ENCODE measurements at regions not wholly inside any gene's neighbourhood (a gene's known extent, or its start where the extent isn't known, plus 50 kb on each side); places are given as distances from the start of the nearest gene placed in this dataset.

DNA sequence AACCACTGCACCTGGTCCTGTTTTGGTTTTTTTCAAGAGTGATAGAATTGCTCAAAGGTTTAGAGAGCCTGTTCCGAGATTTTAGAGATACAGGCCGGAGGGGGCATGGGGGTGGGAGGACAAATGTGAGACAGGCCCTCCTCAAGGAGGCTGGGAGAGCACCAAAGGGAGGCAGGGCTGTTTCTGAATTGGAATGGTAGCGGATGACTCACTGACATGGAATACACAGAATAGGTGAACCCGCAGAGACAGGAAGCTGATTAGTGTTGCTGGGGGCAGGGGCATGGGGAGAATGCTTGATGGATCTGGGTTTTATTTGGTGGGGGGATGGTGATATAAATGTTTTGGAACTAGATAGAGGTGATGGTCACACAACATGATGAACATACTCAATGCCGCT is 111.0 kb upstream of the MGAT5 start:
- no peaks in the 10 kb centered on the region; the same call in 2 of the 3 replicates for H3K9me3 Mint-ChIP-seq
- DNase-seq (ENCODE audit: low spot score) = peak; percentile 36
- no peaks in the 10 kb centered on the region for H3F3A ChIP-seq (replicated peaks; ENCODE audit: low read depth)
- H3K4me1 Mint-ChIP-seq = peaks cover 81% of the 10 kb centered on the region
- H4K20me1 ChIP-seq (replicated peaks; ENCODE audit: insufficient read depth) = peaks cover 5% of the 10 kb centered on the region; the same call in 1 of the 2 replicates
- no peaks in the 10 kb centered on the region for H3K9me2 ChIP-seq (ENCODE audit: insufficient read depth)
- H3K27me3 ChIP-seq (ENCODE audit: insufficient read depth) = no peaks in the 10 kb centered on the region
- H3K4me3 Mint-ChIP-seq = no peak overlapping the region; the same call in 2 of the 3 replicates
- TF ChIP-seq EZH2phosphoT487 (IDR thresholded peaks at IDR 0.05; ENCODE audit: unreplicated experiment) (no peak), ZNF331 (CRISPR knock-in tag; IDR thresholded peaks at IDR 0.05; ENCODE audit: low read depth) (no peak), ZNF114 (CRISPR knock-in tag; IDR thresholded peaks at IDR 0.05) (no peak), EZH2 (IDR thresholded peaks at IDR 0.05; ENCODE audit: low read depth, unreplicated experiment) (no peak)
- TF ChIP-seq, protein P1, sequence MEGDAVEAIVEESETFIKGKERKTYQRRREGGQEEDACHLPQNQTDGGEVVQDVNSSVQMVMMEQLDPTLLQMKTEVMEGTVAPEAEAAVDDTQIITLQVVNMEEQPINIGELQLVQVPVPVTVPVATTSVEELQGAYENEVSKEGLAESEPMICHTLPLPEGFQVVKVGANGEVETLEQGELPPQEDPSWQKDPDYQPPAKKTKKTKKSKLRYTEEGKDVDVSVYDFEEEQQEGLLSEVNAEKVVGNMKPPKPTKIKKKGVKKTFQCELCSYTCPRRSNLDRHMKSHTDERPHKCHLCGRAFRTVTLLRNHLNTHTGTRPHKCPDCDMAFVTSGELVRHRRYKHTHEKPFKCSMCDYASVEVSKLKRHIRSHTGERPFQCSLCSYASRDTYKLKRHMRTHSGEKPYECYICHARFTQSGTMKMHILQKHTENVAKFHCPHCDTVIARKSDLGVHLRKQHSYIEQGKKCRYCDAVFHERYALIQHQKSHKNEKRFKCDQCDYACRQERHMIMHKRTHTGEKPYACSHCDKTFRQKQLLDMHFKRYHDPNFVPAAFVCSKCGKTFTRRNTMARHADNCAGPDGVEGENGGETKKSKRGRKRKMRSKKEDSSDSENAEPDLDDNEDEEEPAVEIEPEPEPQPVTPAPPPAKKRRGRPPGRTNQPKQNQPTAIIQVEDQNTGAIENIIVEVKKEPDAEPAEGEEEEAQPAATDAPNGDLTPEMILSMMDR (conservative IDR thresholded peaks at IDR 0.05; ENCODE audit: low read depth in 2 of 2) = no peak
- TF ChIP-seq, protein P2, sequence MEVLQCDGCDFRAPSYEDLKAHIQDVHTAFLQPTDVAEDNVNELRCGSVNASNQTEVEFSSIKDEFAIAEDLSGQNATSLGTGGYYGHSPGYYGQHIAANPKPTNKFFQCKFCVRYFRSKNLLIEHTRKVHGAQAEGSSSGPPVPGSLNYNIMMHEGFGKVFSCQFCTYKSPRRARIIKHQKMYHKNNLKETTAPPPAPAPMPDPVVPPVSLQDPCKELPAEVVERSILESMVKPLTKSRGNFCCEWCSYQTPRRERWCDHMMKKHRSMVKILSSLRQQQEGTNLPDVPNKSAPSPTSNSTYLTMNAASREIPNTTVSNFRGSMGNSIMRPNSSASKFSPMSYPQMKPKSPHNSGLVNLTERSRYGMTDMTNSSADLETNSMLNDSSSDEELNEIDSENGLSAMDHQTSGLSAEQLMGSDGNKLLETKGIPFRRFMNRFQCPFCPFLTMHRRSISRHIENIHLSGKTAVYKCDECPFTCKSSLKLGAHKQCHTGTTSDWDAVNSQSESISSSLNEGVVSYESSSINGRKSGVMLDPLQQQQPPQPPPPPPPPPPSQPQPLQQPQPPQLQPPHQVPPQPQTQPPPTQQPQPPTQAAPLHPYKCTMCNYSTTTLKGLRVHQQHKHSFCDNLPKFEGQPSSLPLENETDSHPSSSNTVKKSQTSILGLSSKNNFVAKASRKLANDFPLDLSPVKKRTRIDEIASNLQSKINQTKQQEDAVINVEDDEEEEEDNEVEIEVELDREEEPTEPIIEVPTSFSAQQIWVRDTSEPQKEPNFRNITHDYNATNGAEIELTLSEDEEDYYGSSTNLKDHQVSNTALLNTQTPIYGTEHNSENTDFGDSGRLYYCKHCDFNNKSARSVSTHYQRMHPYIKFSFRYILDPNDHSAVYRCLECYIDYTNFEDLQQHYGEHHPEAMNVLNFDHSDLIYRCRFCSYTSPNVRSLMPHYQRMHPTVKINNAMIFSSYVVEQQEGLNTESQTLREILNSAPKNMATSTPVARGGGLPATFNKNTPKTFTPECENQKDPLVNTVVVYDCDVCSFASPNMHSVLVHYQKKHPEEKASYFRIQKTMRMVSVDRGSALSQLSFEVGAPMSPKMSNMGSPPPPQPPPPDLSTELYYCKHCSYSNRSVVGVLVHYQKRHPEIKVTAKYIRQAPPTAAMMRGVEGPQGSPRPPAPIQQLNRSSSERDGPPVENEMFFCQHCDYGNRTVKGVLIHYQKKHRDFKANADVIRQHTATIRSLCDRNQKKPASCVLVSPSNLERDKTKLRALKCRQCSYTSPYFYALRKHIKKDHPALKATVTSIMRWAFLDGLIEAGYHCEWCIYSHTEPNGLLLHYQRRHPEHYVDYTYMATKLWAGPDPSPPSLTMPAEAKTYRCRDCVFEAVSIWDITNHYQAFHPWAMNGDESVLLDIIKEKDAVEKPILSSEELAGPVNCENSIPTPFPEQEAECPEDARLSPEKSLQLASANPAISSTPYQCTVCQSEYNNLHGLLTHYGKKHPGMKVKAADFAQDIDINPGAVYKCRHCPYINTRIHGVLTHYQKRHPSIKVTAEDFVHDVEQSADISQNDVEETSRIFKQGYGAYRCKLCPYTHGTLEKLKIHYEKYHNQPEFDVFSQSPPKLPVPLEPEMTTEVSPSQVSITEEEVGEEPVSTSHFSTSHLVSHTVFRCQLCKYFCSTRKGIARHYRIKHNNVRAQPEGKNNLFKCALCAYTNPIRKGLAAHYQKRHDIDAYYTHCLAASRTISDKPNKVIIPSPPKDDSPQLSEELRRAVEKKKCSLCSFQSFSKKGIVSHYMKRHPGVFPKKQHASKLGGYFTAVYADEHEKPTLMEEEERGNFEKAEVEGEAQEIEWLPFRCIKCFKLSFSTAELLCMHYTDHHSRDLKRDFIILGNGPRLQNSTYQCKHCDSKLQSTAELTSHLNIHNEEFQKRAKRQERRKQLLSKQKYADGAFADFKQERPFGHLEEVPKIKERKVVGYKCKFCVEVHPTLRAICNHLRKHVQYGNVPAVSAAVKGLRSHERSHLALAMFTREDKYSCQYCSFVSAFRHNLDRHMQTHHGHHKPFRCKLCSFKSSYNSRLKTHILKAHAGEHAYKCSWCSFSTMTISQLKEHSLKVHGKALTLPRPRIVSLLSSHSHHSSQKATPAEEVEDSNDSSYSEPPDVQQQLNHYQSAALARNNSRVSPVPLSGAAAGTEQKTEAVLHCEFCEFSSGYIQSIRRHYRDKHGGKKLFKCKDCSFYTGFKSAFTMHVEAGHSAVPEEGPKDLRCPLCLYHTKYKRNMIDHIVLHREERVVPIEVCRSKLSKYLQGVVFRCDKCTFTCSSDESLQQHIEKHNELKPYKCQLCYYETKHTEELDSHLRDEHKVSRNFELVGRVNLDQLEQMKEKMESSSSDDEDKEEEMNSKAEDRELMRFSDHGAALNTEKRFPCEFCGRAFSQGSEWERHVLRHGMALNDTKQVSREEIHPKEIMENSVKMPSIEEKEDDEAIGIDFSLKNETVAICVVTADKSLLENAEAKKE (CRISPR knock-in tag; IDR thresholded peaks at IDR 0.05) = no peak
- H3K36me3 ChIP-seq (ENCODE audit: insufficient read depth) = no peaks in the 10 kb centered on the region
- H3K27ac ChIP-seq (ENCODE audit: low read depth) = 0 out of 2 replicates have a peak overlapping the region, but pooled peaks have one; percentile 32
- peaks cover 45% of the 10 kb centered on the region for H3K4me1 ChIP-seq (ENCODE audit: insufficient read depth)
- peak overlapping the region; percentile 73 for H3K27ac Mint-ChIP-seq
- no peak overlapping the region for H3K4me3 ChIP-seq
- peaks cover 14% of the 10 kb centered on the region for H3K27me3 Mint-ChIP-seq (ENCODE audit: insufficient read depth, low read depth, poor library complexity)
- H3K4me2 ChIP-seq = peak overlapping the region; percentile 55; the same call in 1 of the 2 replicates
- H3K36me3 Mint-ChIP-seq (ENCODE audit: low read depth) = no peaks in the 10 kb centered on the region; the same call in 2 of the 3 replicates
- H2AFZ ChIP-seq = no peak overlapping the region
- ATAC-seq = no peak
- H3K79me2 ChIP-seq (replicated peaks; ENCODE audit: insufficient read depth) = peaks cover 78% of the 10 kb centered on the region

All from GM23338 (cell line).